ENCODE measurements at regions not wholly inside any gene's neighbourhood (a gene's known extent, or its start where the extent isn't known, plus 50 kb on each side); places are given as distances from the start of the nearest gene placed in this dataset.

DNA sequence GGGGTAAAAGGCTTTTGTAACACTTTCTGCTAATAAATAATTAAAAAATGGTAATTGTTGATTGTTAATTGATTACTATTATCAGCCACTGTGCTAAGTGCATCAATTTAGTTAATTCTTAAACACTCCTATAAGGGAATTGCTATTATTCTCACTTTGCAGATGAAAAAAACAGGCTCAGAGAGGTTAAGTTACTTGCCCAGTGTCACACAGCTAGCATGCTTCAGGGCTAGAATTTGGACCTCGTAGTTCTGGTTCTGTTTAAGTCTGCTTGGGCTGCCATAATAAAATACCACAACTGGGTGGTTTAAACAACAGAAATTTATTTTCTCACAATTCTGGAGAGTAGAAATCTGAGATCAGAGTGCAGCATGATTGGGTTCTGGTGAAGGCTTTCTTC, 164.8 kb upstream of the TBX18 start:
- no peak for TF ChIP-seq EZH2 (IDR thresholded peaks at IDR 0.05; ENCODE audit: borderline replicate concordance, low read length)
- no peak for TF ChIP-seq CTCF (IDR thresholded peaks at IDR 0.05; ENCODE audit: low read length)
